ENCODE measurements at regions not wholly inside any gene's neighbourhood (a gene's known extent, or its start where the extent isn't known, plus 50 kb on each side); places are given as distances from the start of the nearest gene placed in this dataset.
A peak's percentile ranks its signal among the peaks of the same experiment; 100 is the strongest.
"Not testable (repeated sequence)": the region's sequence is repeated elsewhere in the genome, so short reads cannot be mapped to it uniquely, and the experiment has no call there.

DNA sequence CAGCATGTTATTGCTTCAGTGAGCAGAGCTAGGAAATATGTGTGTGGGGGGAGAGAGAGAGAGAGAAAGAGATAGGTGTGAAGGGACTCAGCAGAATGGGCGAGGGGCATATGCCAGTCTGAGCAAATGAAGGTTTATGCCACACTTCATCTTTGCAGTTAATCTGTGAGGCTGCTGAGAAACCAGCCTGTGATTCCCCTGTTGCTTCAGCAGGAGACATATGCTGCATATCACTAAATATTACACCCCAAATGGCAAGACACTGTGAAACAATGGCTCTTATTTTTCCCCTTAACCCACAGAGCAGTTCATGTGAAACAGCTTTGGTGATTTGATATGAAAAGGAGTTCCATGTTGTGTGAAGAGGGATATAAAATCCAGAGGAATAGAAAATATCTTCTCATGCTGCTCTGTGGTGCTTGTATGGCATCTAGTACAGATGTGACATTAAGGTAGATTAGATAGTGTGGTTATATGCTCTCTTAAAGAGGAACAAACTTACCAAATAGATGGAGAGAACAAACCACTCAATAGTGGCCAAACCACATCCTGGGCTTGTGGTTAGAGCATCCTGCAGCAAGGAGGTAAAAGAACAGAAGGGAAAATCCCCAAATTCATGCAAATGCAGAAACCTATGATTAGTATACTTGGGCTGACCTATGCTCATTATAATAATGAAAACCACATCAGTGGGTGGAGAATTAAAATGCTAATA, 864.2 kb downstream of the FAM181B start:
- DNase-seq = peak; percentile 76

DNA sequence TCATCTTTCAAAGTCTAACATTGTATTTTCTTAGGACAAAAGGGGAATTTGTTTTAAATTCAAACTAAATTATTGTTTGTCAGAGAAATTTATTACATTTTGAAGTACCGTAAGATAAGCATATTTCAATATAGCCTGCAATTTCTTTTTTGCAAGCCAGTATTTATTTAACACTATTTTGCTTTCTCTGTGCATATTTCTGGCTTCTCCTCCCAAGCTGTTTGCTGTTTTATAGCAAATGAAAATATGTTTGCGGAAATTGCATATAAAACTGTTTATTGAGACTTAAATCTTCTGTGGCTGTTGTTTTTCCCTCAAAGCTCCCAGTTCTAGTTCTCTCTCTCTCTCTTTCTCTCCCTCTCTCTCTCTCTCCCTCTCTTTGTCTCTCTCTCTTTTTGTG, 866.8 kb downstream of the FAM181B start:
- no peak for DNase-seq

DNA sequence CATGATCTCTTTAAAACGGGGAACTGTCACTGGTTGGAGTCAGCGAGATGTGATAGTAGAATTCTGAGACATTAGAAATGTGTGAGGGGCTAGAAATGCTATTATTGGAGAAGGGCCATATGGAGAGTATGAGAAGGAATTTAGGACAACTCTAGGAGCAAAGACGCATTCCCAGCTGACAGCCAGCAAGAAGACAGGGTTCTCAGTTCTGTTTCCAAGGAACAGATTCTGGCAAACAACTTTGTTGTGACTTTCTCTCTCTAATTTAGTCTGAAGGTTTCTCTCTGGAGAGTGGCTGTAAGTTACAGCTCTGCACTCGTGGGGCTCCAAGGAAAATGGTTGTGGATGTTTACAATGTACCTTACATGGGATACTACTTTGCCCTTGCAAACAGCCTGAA, 876.3 kb downstream of the FAM181B start:
- DNase-seq = no peak

DNA sequence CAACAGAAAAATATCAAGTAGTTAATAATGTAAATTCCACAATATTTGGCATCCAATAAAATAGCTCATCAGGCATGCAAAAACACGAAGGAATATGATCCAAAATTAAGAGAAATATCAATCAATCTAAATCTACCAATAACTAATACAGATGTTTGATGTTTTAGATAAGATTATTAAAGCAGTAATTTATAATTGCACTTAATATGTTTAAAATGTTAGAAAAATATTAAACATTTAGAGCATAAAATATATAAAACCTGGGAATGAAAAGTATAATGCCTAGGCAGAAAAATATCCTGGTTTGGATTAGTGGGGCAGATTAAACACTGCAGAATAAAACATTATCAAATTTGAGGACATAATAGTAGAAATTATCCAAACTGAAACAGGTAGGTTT, 879.9 kb downstream of the FAM181B start:
- no peak for DNase-seq

DNA sequence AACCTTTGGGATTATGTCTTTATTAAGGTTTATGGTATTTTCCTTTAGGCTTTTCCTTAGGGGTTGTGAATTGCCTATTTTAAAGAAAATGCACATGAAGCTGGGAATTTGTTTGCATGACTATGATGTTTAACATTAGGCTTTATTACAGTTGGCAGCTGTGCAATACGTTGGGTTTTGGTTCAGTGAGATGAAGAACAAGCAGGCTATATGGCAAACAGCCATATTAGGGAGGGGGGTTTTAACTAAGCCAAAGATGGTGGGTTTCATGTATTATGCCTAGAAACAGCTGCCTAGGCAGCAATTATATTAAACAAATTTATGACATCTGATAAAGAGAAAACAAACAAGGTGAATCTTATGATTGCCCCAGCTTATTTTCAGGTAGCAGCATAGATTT, 880.8 kb downstream of the FAM181B start:
- DNase-seq = no peak

DNA sequence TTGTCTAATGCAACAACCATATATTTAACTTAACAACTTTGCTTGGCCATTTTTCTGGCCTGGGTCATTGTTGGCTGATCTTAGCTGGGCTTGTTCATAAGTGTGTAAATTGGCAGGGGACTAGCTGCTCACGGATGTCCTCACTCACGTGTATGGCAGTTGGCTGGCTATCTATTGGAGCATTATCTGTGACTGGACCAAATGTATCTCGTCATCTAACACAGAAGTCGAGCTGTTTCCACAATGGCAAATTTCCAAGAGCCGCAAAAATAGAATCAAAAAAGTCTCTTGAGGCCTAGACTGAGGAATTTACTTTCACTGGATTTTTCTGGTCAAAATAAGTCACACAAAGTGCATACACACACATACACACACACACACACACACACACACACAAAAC, 893.3 kb downstream of the FAM181B start:
- no peak for DNase-seq

DNA sequence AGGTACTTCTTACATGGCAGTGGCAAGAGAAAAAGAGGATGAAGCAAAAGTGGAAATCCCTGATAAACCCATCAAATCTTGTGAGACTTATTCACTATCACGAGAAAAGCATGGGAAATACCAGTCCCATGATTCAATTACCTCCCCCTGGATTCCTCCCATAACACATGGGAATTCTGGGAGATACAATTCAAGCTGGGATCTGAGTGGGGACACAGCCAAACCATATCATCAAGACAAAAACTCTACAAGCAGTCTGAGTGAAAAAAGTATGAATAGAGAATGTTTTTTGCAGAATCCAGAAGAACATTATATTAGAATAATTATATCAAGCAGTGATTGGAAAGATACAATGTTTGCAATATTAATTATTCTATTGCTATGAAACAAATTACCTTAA, 893.7 kb downstream of the FAM181B start:
- DNase-seq = no peak

DNA sequence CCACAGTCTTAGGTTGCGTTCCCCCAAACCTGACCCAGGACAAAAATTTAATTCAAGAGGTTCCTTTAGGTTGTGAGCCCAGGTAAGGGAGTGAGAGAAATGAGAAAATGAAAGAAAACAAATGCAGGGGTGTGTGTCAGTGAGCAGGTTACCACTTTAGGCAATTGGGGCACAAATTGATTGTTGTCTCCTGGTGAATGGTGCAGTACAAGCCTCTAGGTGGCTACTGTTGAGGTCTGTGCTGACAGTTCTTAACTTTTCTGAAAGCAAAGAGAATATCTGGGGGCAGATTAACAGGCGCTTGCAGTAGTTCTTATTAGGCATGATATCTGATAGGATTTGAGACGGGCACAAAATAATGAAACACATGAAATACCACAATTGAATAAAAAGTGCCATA, 894.6 kb downstream of the FAM181B start:
- no peak for DNase-seq

DNA sequence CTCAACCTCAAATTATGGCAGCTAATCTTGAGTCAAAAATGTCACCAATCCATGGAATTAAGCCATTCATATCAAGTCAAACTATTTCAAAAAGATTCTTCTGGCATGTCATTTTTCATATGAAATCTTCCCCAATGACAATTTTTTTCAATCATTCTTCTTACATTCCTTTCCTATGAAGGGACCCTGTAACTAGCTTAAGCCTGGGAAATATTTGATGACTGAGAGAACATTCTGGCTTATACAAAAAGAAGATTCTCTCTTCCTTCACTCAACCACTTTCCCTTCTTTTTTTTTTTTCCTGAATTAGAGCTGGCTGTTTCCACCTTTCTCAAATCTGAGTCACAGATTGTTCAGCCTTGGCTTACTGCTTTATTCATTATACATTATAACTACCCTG, 903.7 kb downstream of the FAM181B start:
- DNase-seq = no peak

DNA sequence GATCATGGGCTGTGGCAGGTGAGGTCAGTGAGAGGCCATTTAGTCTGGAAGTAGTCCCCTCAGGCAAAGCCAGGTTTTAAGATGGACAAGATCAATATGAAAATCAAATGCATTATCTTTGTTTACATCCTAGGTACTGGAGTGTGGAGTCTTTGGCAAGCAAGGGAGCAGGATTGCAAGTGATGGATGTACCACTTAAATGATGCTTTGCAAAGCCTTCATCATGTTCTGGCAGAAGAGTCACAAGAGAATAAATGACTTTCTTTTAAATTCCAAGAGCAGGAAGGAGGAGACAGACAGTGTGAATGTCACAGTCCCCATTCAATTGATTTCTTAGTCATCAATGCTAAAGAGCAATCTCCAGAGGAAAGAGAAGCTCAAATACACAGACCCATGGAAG, 908.3 kb downstream of the FAM181B start:
- no peak for DNase-seq

DNA sequence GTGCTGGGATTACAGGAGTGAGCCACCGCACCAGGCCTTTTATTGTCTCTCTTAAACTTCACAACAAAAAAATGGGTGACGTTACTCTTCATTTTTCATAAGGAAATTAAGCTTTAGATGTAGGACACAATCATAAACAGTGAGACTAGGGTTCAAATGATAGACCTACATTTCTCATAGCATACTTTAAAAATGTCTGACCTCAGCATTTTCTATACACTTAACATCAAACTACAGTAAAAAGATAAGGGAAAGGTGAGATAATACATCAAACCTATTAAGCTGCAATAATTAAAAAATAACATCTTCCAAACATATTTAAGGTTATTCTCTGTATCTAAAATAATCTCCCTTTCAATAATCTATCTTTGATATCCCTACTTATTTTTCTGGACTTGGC, 914.2 kb downstream of the FAM181B start:
- no peak for DNase-seq

DNA sequence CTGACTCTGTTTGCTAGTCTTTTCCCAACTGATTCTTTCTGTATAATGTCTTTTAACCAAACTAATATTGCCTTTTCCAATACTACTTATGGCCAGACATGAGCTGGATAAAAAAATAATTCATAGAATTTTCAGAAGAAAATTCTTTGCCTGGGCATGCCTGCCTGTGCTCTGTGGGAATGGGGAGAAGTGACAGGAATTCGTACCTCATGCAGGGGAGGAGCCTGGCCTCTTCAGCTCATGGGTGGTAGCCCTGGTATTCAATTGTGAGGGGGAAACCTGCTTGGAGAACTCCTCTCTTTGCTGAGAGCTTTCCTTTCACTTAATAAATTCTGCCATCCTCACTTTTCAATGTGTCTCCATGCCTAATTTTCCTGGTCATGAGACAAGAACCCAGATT, 928.8 kb downstream of the FAM181B start:
- no peak for DNase-seq

DNA sequence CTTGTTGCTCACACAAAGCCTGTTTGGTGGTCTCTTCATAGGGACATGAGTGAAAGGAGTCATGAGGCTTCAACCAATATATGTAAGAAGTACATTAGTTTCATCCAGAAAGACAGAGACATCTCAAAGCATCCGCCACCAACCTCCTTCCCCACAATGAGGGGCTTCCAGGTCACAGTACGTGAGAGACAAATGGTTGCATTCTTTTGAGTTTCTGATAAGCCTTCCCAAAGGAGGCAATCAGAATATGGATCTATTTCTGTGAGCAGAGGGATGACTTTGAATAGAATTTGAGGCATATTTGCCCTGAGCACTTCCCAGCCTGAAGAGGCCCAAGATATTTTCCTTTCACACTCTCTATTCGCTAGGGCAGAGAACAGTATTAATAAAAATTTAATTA, 931.1 kb downstream of the FAM181B start:
- no peak for DNase-seq

DNA sequence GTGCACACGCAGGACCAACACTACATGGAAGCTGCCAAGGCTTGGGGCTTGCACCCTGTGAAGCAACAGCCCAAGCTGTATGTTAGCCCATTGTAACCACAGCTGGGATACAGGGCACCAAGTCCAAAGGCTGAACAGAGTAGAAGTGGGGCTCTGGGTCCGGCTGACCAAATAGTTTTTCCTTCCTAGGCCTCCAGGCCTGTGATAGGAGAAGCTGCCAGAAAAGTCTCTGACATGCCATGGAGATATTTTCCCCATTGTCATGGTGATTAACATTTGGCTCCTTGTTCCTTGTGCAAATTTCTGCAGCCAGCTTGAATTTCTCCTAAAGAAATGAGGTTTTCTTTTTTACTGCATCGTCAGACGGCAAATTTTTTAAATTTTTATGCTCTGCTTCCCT, 941.2 kb downstream of the FAM181B start:
- DNase-seq = no peak

DNA sequence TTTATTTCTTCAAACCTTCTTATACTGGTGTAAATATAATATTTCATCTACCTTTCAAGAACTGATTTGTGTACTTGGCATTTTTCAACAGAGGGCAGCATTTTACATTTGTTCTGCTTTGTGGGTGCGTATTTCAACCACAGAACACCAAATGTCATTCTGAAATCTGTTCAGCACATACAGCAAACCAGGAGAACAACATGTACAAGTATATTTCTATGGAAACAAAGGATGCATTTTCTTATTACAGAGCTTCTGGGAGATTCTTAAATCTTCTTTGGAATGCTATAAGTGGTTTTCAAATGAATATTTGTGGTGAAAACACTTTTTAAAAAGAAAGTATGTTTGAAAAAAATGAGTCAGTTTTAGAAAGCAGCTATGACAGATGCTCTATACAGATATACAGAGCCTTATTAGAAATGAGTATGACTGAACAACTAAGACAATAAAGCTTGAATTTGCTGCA, 946.0 kb downstream of the FAM181B start:
- DNase-seq = no peak

DNA sequence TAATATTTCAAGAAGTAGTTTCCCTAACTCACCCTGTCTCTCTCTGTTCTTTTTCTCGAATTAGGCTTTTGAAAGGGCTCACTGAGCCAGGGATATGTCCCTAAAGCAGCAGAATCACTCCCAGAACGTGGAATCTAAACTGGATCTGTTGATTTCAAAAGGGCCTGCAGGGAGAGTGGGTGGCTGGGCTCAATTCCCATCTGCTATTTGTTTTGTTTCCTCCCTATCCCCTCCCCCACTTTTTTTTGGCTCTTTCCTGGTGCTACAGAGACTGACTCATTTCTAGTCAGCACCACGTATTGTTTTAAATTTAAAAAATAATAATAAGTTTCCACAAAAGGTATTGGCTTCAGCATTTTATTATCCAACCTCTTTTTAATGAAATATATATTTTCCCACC, 961.5 kb downstream of the FAM181B start:
- no peak for DNase-seq

DNA sequence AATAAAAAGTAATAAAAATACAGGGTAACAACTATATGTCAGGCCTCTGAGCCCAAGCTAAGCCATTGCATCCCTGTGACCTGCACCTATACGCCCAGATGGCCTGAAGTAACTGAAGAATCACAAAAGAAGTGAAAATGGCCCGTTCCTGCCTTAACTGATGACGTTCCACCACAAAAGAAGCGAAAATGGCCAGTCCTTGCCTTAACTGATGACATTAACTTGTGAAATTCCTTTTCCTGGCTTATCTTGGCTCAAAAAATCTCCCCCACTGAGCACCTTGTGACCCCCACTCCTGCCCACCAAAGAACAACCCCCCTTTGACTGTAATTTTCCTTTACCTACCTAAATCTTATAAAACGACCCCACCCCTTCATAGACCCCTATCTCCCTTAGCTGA, 963.8 kb downstream of the FAM181B start:
- not testable (repeated sequence) for DNase-seq

DNA sequence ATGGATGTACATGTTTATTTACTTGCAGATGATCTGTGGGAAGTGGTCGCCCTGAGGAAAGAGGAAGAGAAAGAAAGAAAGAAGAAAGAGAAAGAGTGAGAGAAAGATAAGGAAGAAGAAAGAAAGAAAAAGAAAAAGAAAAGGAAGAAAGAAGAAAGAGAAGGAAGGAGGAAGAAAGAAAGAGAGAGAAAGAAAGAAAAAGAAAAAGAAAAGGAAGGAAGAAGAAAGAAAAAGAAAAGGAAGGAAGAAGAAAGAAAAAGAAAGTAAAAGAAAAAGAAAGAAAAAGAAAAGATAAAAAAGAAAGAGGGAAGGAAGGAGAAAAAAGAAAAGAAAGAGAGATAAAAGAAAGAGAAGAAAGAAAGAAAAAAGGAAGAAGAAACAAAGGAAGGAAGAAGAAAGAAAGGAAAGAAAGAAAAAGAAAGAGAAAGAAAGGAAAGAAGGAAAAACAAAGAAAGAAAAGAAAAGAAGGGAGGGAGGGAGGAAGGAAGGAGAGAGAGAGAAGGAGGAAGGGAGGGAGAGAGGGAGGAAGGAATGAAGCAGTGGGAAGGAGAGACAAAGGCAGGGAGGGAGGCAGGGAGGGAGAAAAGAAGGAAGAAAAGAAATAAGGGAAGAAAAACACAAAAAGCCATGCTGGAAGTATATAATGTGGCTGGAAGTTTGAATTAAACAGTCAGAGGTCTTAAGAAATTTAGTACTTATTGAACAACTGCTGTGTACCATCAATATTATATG, 976.6 kb downstream of the FAM181B start:
- no peak for DNase-seq

DNA sequence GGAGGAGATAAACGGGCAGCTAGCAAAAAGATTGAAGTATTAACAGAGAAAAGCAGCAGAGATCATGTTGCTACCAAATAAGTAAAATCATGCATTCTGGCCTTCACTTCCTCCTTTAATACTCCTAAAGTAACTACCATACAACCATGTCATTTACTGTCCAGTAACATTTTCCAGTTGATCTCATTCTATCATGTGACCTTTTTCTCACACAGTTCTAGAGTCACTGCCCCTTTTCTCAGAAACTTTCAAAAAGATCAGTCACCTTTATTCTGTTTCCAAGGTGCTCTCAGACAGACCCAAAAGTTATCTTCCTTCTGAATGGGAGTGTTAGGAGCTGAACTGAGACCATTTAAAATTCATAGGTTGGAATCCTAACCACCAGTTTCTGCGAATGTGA, 984.4 kb downstream of the FAM181B start:
- no peak for DNase-seq

DNA sequence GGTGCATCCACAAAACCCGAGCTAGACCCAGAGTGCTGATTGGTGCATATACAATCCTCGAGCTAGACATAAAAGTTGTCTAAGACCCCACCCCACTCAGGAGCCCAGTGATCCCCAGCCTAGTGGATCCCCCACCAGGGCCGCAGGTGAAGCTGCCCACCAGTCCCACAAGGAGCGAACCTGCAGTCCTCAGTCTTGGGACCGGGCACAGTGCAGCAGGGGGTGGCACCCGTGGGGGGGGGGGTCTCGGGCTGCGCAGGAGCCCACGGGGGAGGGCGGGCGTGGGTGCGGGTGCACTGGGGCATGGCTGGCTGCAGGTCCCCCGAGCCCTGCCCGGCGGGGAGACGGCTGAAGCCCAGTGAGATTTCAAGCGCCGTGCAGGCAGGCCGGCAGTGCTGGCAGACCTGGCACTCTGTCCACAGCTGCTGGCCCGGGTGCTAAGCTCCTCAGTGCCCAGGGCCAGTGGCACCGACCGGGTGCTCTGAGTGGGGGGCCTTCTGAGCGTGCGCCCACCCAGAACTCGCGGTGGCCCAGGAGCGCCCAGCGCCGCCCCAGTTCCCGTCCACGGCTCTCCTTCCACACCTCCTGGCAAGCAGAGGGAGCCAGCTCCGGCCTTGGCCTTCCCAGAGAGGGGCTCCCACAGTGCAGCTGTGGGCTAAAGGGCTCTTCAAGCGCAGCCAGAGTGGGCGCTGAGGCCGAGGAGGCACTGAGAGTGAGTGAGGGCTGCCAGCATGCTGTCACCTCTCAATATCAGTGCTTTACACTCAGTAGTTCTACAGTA, 989.1 kb downstream of the FAM181B start:
- DNase-seq = no peak

DNA sequence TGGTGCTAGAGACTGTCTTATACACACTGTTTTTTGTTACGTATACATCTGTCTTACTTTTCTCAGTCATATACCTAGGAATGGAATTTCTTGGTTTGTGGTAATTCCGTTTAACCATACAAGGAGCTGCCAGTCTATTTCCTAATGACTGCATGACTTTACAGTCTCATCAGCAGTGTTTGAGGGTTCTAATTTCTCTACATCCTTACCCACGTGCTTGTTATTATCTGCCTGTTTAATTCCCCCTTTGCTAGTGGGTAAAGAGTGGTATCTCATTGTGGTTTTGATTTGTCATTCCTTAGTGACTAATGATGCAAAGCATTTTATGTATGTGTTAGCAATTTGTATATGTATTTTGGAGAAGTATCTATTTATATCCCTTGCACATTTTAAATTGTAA, 1008.0 kb downstream of the FAM181B start:
- DNase-seq = no peak

DNA sequence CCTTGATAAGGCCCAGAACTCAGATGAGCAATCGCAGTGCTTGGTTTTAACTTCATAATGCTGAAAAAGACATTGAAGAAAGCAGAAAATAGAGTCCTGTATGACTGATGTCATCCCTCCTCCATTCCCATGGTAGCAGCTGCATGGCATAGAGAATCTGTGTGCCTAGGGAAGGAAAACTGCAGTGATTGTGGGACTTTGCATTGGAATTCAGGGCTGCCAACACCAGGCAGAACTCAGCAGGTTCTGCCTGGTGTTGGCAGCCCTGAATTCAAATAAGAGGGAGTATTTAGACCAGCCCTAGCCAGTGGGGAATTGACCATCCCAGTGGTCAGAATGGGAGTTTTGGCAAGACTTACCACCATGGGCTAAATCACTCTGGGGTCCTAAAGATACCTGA, 1016.0 kb downstream of the FAM181B start:
- no peak for DNase-seq

DNA sequence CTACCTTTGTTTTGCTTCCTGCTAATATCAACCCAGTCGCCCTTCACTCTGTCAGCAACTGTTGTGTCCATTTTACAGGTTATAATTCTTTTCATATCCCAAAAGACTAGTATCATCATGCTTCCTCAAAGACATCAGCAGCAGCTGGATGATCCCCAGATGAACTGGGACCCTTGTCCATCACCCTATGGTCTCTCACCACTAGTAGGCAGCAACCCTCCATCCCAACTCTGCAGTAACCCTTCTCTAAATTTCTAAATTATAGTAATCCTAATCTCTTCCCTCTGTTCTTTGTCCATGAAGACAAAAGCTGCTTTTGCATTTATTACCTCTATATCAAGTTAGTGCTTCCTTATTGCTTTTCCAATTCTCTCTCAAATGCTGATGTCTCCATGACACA, 1025.8 kb downstream of the FAM181B start:
- no peak for DNase-seq

DNA sequence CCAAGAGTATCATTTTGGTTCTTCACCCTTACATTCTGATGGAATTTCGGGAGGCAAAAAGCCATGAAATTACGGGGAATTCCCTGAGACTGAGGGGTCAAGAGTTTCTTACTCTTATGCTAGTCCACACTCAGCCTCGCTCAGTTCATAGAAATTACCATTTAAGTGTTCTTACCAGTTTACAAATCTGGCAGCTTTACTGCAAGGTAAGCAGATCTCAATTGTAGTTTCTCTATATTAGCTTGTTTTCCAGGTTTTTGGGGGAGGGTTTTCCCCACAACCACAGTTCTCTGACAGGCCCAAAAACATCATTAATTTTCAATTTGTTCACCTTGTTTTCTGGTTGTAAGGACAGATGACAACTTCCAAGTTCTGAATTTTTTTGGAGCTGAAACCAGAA, 1028.4 kb downstream of the FAM181B start:
- DNase-seq = no peak
